Left hindlimb (tissue), 1 donor: ENCODE measurements at regions not wholly inside any gene's neighbourhood (a gene's known extent, or its start where the extent isn't known, plus 50 kb on each side); places are given as distances from the start of the nearest gene placed in this dataset.
A peak's percentile ranks its signal among the peaks of the same experiment; 100 is the strongest.

Experiments
- DNase-seq: peaks from one replicate; pipeline ENCODE4 v3.0.0-alpha.2; 2018

GRCh38 chr15:70214941-70215635 is 117.4 kb upstream of the TLE3 start:
- DNase-seq: no peak

GRCh38 chr15:70214276-70214675 is 116.6 kb upstream of the TLE3 start:
- no peak for DNase-seq

GRCh38 chr15:70213794-70214193 is 116.1 kb upstream of the TLE3 start:
- no peak for DNase-seq

- no peak for DNase-seq
These were observed 115.2 kb upstream of the TLE3 start for GRCh38 chr15:70212963-70213315.

GRCh38 chr15:70212286-70212962 is 114.7 kb upstream of the TLE3 start:
- DNase-seq: no peak

- no peak for DNase-seq
These were observed 112.8 kb upstream of the TLE3 start for GRCh38 chr15:70210528-70210927.

- DNase-seq: no peak
These were observed 112.4 kb upstream of the TLE3 start for GRCh38 chr15:70210076-70210475.

GRCh38 chr15:70209499-70209898 is 111.8 kb upstream of the TLE3 start:
- DNase-seq: no peak

- no peak for DNase-seq
These were observed 110.6 kb upstream of the TLE3 start for GRCh38 chr15:70208332-70208731.

GRCh38 chr15:70206668-70207067 is 109.0 kb upstream of the TLE3 start:
- DNase-seq: no peak

- DNase-seq: no peak
These were observed 106.9 kb upstream of the TLE3 start for GRCh38 chr15:70204652-70205051.

- no peak for DNase-seq
These were observed 106.4 kb upstream of the TLE3 start for GRCh38 chr15:70203981-70204560.

GRCh38 chr15:70202756-70203155 is 105.0 kb upstream of the TLE3 start:
- DNase-seq: no peak

GRCh38 chr15:70201425-70201775 is 103.7 kb upstream of the TLE3 start:
- DNase-seq: no peak

- DNase-seq: peak; percentile 58
These were observed 103.1 kb upstream of the TLE3 start for GRCh38 chr15:70200511-70201424.

- no peak for DNase-seq
These were observed 102.1 kb upstream of the TLE3 start for GRCh38 chr15:70199540-70200410.

GRCh38 chr15:70199124-70199482 is 101.4 kb upstream of the TLE3 start:
- DNase-seq: no peak

- DNase-seq: no peak
These were observed 100.9 kb upstream of the TLE3 start for GRCh38 chr15:70198441-70199123.

GRCh38 chr15:70197945-70198361 is 100.2 kb upstream of the TLE3 start:
- DNase-seq: no peak

- DNase-seq: no peak
These were observed 99.7 kb upstream of the TLE3 start for GRCh38 chr15:70197318-70197944.
